ENCODE measurements at regions not wholly inside any gene's neighbourhood (a gene's known extent, or its start where the extent isn't known, plus 50 kb on each side); places are given as distances from the start of the nearest gene placed in this dataset.
"Not testable (repeated sequence)": the region's sequence is repeated elsewhere in the genome, so short reads cannot be mapped to it uniquely, and the experiment has no call there.

DNA sequence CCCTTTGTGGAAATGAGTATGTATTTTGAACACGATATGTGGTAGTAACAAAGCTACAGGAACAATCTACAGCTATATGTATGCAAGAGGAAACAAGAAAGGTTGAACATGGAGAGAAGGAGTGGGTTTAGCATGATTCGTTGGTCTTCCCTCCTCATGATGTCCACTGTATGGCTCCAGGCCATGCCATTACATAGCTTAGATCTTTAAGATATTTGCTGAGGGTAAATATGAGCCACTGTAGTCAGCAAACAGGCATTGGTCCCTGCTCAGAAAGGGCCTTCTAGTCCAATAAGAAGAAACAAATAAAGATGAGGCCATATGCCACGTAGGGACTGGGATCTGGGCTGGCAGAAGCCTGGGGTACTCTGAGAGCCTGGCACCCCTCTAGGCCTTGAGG lies 543.2 kb upstream of the SGCD start:
- no peak for DNase-seq

DNA sequence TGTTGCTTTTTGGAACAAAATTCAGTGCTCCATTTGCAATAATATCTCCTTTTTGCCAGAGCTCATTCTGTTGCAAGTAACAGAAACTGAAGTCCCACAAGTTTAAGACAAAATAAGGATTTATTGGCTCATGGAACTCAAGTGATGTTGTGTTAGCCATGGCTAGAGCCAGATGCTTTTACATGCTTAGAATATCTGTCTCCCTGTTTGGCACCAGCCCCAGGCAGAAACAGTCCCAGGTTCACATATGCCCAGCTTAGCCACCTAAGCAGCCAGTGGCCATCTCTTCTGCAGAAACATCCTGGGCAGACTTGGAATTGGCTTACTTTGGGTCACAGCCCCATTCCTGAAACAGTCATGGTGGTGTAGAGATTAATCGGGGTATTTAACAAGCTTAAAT lies 540.9 kb upstream of the SGCD start:
- no peak for DNase-seq

DNA sequence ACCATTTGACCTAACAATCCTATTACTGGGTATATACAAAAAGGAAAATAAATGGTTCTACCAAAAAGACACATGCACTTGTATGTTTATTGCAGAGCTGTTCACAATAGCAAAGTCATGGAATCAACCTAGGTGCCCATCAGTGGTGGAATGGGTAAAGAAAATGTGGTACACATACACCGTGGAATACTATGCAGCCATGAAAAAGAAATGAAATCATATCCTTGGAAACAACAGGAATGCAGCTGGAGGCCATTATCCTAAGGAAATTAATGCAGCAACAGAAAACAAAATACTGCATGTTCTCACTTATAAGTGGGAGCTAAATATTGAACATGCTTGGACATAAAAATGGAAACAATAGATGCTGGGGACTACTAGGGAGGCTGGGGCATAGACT lies 534.1 kb upstream of the SGCD start:
- DNase-seq, result no peak

DNA sequence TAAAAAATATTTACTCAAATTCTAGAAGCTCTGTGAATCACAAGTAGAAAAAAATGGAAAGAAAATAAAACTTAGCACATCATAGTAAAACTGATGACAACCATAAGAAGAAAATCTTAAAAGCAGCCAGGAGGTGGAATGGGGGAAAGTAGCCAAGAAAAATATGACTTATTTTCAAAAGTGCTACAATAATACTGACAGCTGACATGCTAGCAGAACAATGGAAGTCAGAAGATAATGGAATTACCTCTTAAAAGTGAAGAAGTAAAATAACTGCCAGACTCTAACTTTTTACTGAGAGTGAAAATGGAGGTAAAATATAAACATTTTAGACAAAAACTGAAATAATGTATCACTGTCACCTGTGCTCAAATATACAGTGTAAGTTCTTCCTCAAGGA lies 532.2 kb upstream of the SGCD start:
- no peak for DNase-seq

DNA sequence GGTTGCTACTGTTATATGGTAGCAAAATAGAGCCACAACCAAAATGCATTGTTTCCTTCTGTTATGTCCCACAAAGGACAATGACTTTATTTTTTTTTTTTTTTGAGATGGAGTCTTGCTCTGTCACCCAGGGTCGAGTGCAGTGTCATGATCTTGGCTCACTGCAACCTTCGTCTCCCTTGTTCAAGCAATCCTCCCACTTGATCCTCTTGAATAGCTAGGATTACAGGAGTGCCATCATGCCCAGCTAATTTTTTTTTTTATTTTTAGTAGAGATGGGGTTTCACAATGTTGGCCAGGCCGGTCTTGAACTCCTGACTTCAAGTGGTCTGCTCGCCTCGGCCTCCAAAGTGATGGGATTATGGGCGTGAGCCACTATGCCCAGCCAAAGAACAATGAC lies 527.7 kb upstream of the SGCD start:
- DNase-seq, result no peak

DNA sequence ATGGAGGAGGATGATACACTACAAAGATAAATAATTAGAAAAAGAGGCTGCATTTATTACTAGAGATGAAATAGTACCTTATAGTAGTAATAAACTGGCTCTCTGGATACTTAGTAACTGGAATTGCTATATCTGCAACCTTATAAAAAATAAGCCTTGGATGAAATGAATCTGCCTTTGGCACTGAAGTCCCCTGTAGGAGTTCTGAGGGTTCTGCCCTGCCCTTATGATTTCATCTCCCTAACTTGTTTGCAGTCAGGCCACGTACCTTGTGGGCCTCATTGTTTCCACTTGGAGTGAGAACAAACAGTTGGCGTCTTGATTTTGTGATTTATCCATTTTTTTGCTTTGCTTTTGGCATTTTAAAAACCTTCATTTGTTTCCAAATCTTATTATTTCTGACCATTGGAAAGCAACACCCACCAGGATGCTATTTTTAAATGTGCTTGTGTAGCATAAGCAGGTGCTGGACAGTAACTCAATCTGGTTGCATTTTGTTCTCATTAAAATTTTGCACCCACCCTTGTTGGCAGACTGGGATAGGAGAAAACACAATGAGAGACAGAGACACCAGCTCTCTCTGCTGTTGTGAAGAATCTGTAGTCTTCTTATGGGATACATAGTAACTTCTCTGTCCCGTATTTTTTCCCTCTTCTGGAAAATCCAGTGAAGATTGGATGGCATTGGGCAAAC lies 518.9 kb upstream of the SGCD start:
- DNase-seq, result no peak

DNA sequence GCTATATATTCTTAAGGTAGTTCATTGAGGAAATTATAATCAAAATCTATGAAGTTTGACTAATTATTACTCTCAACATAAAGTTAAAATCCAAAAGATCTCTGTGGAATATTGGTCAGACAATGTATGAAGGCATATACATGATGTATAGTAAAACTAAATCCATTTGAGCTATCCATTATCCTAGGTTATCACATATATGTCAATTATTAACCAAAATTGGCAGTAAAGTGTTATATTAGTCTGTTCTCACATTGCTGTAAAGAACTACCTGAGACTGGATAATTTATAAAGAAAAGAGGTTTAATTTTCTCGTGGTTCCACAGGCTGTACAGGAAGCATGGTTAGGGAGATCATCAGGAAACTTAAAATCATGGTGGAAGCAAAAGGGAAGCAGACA lies 511.7 kb upstream of the SGCD start:
- no peak for DNase-seq

DNA sequence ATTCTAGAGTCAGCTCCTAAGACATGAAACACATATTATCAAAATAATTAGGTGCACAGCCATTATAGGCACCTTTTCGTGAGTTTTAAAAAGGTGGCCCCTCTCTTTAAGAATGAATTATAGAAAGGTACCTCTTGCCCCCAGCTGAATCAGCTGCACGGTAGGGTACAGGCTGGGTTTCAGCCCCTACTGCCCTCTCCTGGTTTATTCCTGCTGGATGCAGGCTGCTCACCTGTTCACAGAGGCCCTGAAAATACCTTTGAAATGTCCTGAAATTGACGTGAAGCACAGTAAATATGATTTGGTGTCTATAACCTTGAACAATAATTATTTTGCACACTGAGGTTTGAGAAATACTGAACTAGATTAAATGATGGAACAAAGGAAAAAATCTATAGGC lies 504.8 kb upstream of the SGCD start:
- DNase-seq, result no peak

DNA sequence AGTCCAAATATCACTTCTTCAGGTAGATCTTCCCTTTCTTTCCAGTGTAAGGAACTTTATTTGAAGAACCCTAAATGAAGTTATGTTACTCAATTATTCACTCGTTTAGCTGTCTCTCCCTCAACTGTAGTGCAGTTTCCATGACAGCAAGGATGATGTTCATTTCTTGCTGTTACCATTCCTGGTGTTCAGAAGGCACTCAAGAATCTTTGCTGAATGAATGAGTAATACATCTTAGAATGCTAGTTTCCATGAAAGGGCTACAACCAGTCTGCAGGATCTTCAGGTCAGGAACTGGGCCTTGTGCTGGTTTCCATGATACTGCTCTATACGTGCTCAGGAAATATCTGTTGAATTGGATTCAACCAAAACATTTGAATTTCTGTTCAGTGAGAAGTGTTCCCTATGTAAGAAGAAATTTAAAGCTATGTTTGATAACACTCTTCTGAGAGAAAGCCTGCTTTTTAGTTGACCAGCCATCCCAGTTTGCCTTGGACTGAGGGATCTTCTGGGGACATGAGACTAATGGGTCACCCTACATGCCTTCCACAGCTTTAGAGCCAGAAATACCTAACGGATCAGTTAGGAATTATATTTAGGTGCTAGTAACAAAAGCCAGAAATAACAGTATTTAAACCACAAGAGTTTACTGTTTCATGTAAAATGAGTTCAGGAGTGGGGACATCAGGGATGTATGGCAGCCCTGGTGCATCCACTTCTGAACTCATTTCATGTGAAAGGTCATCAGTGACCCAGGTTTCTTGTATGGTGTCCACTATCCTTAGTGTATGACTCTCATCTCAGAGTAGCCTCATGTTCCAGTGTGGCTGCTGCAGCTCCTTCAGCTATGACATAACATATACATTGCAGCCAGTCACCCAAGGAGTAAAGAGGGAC lies 500.1 kb upstream of the SGCD start:
- no peak for DNase-seq

DNA sequence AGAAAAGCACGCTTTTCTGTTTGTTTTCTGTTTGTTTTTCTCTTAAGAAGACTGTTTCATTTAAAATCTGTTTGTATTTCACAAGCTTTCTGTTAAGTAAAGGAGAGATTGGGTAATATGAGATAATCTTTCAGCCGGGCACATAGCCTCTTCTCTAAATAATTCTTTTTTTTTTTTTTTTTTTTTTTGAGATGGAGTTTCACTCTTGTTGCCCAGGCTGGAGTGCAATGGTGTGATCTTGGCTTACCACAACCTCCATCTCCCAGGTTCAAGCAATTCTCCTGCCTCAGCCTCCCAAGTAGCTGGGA lies 499.5 kb upstream of the SGCD start:
- DNase-seq, result not testable (repeated sequence)

DNA sequence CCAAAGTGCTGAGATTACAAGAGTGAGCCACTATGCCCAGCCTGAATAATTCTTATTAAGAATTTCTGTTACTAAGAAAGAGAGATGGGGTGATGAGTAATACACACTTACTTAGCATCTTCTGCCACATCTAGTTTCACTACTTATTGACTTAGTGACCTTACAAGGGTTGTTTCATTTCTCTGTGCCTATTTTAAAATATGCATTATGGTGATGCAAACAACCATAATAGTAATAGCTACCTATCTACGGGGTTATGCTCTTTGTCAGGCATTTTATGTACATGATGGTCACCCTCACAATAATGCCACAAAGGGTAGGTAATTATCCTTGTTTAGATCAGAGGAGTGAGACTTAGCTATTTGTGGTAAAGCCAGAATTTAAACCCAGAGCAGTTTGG lies 499.0 kb upstream of the SGCD start:
- no peak for DNase-seq

DNA sequence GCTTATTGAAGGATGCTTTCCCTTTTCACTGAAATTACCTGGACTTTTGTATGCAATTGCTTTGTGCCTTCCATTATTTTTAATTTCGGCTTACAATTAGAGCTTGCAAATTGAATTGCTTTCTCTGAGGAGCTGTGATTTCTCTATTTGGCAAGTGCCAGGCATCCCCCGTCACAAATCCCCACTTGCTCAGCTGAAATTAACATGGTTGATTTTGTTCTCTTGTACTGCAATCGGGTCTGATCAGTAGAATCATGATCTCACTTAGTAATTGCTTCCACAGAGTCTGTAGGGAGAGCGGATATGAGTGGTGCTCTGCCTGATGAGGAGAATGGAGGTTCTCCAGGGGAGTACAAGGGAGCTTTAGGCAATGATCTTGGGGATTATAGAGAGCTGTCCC lies 495.5 kb upstream of the SGCD start:
- DNase-seq, result no peak

DNA sequence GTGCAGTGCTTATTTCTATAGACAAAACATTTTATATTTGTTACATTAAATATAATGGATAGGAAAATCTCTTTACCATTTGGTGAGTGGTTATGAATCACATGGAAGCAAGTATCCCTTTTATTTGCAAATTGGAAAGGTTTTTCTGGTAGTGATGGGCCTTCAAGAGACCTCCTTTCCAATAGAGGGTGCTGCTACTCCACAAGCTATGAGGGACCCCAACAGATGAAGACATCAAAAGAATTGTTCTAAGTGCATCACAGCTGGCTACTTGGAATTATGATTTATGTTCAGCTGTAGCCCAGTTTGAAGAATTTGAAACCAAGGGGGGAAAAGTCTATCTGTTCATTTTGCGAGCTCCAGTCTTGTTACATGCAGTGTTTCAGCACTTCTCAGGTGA lies 493.7 kb upstream of the SGCD start:
- DNase-seq, result no peak

DNA sequence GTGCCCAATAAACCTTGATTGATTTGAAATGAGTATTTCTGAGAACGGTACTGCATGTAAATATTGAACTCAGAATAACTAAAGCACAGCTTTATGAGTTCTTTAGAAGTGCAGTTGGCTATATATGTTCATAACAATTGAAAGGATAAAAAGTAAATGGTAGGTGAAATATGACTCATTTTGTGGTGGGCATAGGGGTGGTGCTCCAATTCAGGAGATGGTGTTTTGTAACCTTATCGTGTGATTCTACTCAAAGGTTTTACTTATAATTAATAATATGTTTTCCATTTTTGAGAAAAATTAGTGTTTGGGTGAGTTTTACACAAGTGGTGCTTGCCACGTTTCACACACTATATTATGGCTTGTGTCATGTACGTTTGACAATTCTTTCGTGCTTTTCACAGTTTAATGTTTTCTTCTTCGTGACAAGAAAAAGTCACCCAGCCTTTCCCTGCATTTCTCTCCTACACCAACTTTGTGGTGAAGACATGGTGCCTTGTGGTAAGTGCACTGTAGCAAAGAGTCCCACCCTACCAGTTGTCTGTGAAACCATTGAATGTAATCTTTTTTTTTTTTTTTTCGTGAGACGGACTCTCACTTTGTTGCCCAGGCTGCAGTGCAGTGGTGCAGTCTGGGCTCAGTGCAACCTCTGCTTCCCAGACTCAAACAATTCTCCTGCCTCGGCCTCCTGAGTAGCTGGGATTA lies 492.5 kb upstream of the SGCD start:
- no peak for DNase-seq

DNA sequence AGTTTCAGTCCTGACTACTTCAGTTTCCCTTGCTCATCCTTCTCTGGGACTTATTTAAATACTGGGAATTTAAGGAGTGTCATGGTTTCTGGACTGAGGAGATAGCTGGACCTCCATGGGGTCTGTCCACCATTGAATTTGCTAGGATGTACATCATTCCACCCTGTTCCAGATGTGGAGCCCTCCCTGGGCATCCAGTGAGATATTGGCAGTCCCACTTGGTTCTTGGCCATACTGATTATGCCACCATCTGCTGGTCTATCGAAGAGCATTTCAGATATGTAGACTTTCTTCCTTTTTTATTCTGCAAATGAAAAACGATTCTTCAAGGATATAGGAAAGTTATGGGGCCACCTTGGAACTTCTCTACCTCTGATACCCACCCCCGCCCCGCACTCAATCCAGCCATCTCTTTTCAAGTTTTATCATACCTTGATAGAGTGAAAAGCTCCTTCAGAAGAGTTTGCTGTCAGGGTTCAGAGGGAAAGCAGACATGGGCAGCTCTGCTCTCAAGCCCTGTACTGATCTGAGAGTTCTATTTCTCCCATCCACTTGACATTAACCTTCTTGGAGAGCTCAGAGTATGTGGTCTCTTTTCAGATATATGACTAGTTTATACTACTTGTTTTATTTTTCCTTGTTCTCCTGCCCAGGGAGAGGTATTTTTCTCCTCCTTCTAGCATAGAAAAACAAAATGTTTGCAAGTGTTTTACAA lies 490.7 kb upstream of the SGCD start:
- no peak for DNase-seq

DNA sequence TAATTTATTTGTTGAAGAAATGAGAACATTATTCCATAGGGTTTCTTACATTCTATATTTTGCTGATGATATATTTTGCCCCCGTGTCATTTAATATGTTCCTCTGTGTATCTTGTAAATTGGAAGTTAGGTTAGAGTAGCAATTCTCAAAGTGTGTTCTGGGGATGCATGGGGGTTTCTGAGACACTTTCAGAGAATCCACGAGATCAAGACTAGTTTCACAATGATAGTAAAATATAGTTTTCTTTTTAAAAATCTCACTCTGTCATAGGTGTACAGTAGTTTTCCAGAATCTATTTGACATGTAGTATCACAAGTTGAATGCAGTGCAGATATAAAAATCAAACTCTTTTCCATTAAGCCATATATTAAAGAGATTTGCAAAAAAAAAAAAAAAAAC lies 488.6 kb upstream of the SGCD start:
- DNase-seq, result no peak

DNA sequence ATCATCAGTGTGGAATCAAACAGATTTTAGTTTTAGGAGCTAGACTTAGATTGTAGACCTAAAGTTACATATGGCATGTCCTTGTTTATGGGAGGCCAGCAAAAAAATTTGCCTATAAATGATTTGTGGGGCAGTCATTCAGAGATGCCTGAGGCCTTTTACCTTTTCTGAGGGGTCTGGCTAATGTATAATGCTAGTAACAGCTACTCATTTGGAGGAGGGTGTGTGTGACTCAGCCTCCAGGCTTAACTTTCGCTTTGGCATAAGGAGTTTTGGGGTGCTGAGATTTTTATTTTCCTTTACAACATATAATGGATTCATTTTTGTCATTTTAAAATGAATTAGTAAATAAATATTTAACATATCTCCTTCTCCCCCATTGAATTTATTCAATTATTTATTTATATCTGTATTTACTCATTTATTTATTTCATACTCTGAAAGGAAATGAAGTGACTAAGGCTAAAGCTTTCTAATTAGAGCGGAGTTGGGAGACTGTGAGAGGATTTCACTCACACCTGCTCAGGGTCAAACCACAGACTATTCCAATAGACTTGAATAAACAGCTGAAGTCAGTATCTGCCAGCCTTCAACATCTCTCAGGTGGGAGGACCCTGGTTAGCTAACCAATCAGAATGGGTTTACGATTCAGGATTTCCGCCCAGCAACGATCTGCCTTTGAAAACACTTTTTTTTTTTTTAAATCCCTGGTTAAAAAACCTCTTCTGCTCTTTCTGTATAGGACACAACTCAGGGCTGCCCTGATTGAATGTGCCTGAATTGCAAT lies 487.5 kb upstream of the SGCD start:
- DNase-seq, result no peak

DNA sequence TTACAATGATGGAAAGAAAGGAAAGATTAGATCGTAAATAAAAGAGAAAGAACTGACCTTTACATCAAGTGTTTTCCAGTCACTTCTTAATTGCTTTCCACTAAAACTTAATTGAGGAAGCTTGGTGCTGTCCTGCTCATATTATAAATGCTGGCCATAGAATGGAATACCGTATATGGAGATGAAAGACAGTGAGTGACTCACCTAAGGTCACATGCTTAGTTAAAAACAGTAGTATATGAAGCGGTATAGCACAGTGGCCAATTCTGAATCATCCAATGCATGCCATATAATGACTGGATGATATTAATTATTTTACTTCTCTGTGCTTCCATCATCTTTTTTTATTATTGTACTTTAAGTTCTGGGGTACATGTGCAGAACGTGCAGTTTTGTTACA lies 482.4 kb upstream of the SGCD start:
- no peak for DNase-seq

DNA sequence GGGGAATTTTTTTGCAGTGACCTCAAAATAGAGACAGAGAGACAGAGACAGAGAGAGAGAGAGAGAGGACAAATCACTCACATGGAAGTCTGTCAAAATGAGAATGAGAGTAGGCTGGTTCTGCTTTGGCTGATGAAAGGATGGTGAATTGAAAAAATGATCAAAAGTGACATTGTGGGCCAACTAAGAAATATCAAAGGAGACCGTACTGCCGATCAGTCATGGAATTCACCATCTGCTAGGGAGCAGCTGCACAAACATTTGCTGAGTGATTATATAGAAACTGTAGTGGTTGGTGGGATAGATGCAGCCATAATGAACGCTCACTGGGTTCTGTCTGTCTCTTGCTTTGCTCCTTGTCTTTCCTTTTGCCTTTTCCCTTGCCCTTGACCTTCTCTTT lies 476.6 kb upstream of the SGCD start:
- no peak for DNase-seq

DNA sequence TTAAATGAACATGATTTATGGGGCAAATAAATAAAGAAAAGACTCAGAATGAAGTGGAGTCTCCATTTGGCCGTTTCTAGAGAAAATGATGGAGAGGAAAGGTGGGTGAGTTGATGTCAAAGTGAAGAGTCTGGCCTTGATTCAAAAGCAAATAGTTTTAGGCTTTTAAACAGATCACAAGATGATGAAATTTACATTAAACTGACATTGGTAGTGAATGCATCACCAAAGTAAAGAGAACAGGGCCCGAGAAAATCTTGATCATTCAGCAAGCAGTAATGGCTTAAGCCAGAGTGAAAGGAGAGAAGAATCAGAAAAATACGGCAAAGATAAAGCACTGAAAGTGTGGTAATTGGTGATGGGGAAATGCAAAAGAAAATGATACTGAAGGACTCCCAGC lies 460.0 kb upstream of the SGCD start:
- DNase-seq, result no peak

DNA sequence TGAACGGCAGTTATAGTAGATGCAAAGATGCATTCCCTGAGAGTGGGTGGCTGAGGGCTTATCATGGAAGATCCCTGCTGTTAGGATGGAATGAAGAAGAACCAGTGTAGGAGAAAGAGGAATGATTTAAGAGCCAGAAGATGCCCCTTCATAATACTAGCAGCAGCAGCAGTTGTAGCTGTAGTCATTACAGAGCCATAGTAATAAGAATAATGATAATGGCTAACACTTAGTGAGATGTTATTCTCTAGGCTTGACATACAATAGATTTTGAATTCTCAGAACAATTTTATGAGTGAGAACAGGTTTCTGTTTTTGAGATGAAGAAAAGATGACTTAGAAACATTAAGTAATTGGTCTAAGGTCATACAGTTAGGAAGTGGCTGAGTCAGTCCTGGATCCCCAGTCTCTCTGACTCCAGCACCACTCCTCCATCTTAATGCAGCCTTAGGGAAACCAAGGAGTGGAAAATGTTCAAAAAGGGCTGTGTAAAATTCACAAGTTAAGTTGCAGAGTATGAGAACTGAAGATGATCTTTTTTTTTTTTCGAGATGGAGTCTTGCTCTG lies 459.4 kb upstream of the SGCD start:
- no peak for DNase-seq

DNA sequence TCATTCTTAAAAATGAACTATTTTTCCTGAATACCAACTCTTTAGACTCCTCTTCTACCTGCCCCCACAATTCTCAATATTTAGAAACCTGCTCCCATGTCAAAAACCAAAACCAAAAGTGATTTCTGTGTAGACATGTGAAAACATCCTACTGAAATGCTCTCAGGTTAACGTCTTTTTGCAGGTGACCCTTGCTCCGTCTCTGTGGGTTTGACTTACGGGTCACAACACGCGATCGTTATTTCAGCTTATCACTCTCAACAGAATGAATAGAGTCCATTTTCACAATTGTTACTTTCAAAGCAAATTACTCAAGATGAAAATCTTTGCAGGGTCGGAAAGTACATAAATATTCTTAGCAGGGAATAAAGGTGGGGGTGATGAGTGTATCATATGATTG lies 456.3 kb upstream of the SGCD start:
- DNase-seq, result no peak

Data from NK-92 treated with Interleukin-12 subunit alpha and Interleukin-12 subunit beta, amount 100 ng/mL, for 24 hours (cell line).